ENCODE measurements at regions not wholly inside any gene's neighbourhood (a gene's known extent, or its start where the extent isn't known, plus 50 kb on each side); places are given as distances from the start of the nearest gene placed in this dataset.

GRCh38 chr5:74426506-74426905 lies 214.0 kb downstream of the ENC1 start:
- Histone ChIP-seq H4K8ac (ENCODE audit: extremely low read depth, insufficient read depth, low read length) (no peak overlapping the region), H3K9ac (replicated peaks in 1 of 4; ENCODE audit: extremely low read depth in 1 of 4, low read depth in 3 of 4, low read length in 3 of 4) (no peak overlapping the region), H2BK120ac (replicated peaks; ENCODE audit: low read depth, low read length) (no peak overlapping the region), H3K79me2 (ENCODE audit: control insufficient read depth in 1 of 2, insufficient read depth in 2 of 2, low read length in 2 of 2) (no peaks in the 10 kb centered on the region), H3K9me3 (ENCODE audit: insufficient read depth in 2 of 2, low read depth in 1 of 2, low read length in 1 of 2) (no peaks in the 10 kb centered on the region), H3K56ac (replicated peaks; ENCODE audit: insufficient read length, low read depth, low read length) (no peak overlapping the region), H4K20me1 (replicated peaks in 1 of 2; ENCODE audit: control insufficient read depth in 1 of 2, insufficient read depth in 2 of 2, low read length in 2 of 2) (no peaks in the 10 kb centered on the region), H3K4me2 (ENCODE audit: insufficient read depth in 1 of 2, low read depth in 2 of 2, low read length in 2 of 2) (no peak overlapping the region), H4K5ac (ENCODE audit: insufficient read length, low read depth, low read length) (no peak overlapping the region), H3K18ac (ENCODE audit: extremely low read depth, low read length) (no peak overlapping the region), H2BK12ac (ENCODE audit: low read depth, low read length) (no peak overlapping the region), H3K79me1 (ENCODE audit: low read depth, low read length) (no peaks in the 10 kb centered on the region), H3K23me2 (ENCODE audit: low read depth, low read length) (no peaks in the 10 kb centered on the region), H2AK5ac (ENCODE audit: low read depth, low read length) (no peak overlapping the region), H3K36me3 (ENCODE audit: control insufficient read depth in 2 of 4, insufficient read depth in 4 of 4, low read length in 3 of 4) (no peaks in the 10 kb centered on the region), H2BK20ac (ENCODE audit: low read length) (no peak overlapping the region), H2BK5ac (ENCODE audit: low read depth, low read length) (no peak overlapping the region), H2AFZ (ENCODE audit: low read length) (no peak overlapping the region), H3K14ac (ENCODE audit: insufficient read length) (no peak overlapping the region), H3K23ac (ENCODE audit: insufficient read length) (no peak overlapping the region), H2BK15ac (ENCODE audit: low read length) (no peak overlapping the region), H3K27ac (ENCODE audit: low read depth, low read length) (no peak overlapping the region), H3K27me3 (replicated peaks in 1 of 4; ENCODE audit: control insufficient read depth in 3 of 4, extremely low read depth in 1 of 4, insufficient read depth in 3 of 4, low read length in 3 of 4) (no peaks in the 10 kb centered on the region), H3K4me3 (ENCODE audit: extremely low read depth in 1 of 4, insufficient read depth in 2 of 4, low read depth in 3 of 4, low read length in 4 of 4) (no peak overlapping the region), H3K4ac (replicated peaks; ENCODE audit: insufficient read length, low read depth, low read length) (no peak overlapping the region), H4K91ac (replicated peaks; ENCODE audit: insufficient read length, low read length) (no peak overlapping the region), H3K4me1 (replicated peaks in 1 of 4; ENCODE audit: control insufficient read depth in 3 of 4, insufficient read depth in 4 of 4, low read length in 3 of 4) (no peaks in the 10 kb centered on the region)
- DNase-seq (ENCODE audit: low read depth in 1 of 2, low spot score in 2 of 2): no peak
- ChIA-PET CTCF (ENCODE audit: partially characterized antibody) (interaction anchor here (0.8 kb wide), 1 partner anchor 11 kb away, joined by 3 read pairs; no protein-coding TSS in a partner anchor), POLR2A (ENCODE audit: partially characterized antibody) (no interaction called here)
- no peak for FAIRE-seq
- WGBS, 2 experiments (ENCODE audit: extremely low coverage in 1 of 2, insufficient coverage in 1 of 2, insufficient read length in 1 of 2, insufficient replicate concordance in 2 of 2, low coverage in 1 of 2, low lambda C conversion rate in 2 of 2, missing lambda C conversion rate in 1 of 2): 86% methylated on average over 1 of the region's 1 CpG; no CpG with 5 or more reads in 1 of the 2 experiments
- TF ChIP-seq SRF (IDR thresholded peaks at IDR 0.05; ENCODE audit: low read depth, low read length): no peak
- TF ChIP-seq RAD21 (IDR thresholded peaks at IDR 0.05 in 1 of 2, conservative IDR thresholded peaks at IDR 0.05 in 1 of 2; ENCODE audit: low read depth in 2 of 2, low read length in 2 of 2): no peak
- TF ChIP-seq YY1 (IDR thresholded peaks at IDR 0.05; ENCODE audit: low read depth, low read length): no peak
- TF ChIP-seq BRCA1 (IDR thresholded peaks at IDR 0.05; ENCODE audit: low read depth, low read length): no peak
- no peak for TF ChIP-seq SIX5 (IDR thresholded peaks at IDR 0.05; ENCODE audit: low read depth, low read length)
- no peak for TF ChIP-seq E2F6 (IDR thresholded peaks at IDR 0.05)
- TF ChIP-seq GABPA (IDR thresholded peaks at IDR 0.05; ENCODE audit: borderline replicate concordance, insufficient read depth, low read length): no peak
- no peak for TF ChIP-seq BCL11A (IDR thresholded peaks at IDR 0.05; ENCODE audit: low read depth in 2 of 2, low read length in 2 of 2)
- TF ChIP-seq TAF1 (IDR thresholded peaks at IDR 0.05; ENCODE audit: low read depth, low read length): no peak
- TF ChIP-seq ATF2 (IDR thresholded peaks at IDR 0.05; ENCODE audit: low read length): no peak
- TF ChIP-seq ATF3 (IDR thresholded peaks at IDR 0.05; ENCODE audit: insufficient read depth, low read depth, low read length): no peak
- no peak for TF ChIP-seq ZNF274 (IDR thresholded peaks at IDR 0.05; ENCODE audit: borderline replicate concordance, extremely low read depth, low read length)
